OCI-LY3 (cell line): ENCODE measurements at regions not wholly inside any gene's neighbourhood (a gene's known extent, or its start where the extent isn't known, plus 50 kb on each side); places are given as distances from the start of the nearest gene placed in this dataset.

Experiments used
- EZH2phosphoT487 ChIP-seq: fragments of 200-600 bp; shearing (Covaris generic); IDR thresholded peaks from 2 replicates; pipeline ENCODE4 v1.6.1; 2018; ENCODE audit warnings: antibody characterized with exemption, mixed run types, low read depth
- TF ChIP-seq, protein P1 (sequence below): fragments of 200-600, 300-600 bp; sonication (generic); IDR thresholded peaks from 2 replicates; pipeline ENCODE4 v1.5.1; 2014; ENCODE audit warnings: antibody characterized with exemption, low read length, low read depth

DNA sequence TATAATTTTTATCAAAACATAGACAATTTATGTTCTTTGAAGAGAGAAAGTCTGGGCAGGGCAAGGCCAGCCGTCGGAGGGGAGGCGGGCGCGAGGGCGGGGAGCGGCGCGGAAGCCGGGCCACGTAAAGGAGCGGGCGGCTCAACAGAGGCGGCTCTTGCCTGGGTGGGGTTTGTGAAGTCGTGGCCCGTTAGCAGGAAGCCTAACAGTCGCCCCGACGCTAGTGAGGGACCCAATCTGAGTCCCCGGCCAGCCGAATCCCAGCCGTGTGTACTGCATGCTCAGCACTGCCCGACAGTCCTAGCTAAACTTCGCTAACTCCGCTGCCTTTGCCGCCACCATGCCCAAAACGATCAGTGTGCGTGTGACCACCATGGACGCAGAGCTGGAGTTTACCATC lies 1129.2 kb downstream of the CDH9 start:
- TF ChIP-seq, protein P1, sequence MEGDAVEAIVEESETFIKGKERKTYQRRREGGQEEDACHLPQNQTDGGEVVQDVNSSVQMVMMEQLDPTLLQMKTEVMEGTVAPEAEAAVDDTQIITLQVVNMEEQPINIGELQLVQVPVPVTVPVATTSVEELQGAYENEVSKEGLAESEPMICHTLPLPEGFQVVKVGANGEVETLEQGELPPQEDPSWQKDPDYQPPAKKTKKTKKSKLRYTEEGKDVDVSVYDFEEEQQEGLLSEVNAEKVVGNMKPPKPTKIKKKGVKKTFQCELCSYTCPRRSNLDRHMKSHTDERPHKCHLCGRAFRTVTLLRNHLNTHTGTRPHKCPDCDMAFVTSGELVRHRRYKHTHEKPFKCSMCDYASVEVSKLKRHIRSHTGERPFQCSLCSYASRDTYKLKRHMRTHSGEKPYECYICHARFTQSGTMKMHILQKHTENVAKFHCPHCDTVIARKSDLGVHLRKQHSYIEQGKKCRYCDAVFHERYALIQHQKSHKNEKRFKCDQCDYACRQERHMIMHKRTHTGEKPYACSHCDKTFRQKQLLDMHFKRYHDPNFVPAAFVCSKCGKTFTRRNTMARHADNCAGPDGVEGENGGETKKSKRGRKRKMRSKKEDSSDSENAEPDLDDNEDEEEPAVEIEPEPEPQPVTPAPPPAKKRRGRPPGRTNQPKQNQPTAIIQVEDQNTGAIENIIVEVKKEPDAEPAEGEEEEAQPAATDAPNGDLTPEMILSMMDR: no peak
- no peak for TF ChIP-seq EZH2phosphoT487
